NCI-H2029 treated with DMSO at 0.1 percent for 48 hours (cell line): ENCODE measurements at regions not wholly inside any gene's neighbourhood (a gene's known extent, or its start where the extent isn't known, plus 50 kb on each side); places are given as distances from the start of the nearest gene placed in this dataset.
"Not testable (repeated sequence)": the region's sequence is repeated elsewhere in the genome, so short reads cannot be mapped to it uniquely, and the experiment has no call there.

ENCODE experiments used
- DNase-seq: peaks from one replicate; lab custom pipeline; 2025; lab: John Stamatoyannopoulos, UW

GRCh38 chr4:97215409-97215941 is 927.8 kb downstream of the STPG2 start:
- DNase-seq: no peak

GRCh38 chr4:97216046-97216445 is 927.2 kb downstream of the STPG2 start:
- no peak for DNase-seq

GRCh38 chr4:97235521-97235920 is 907.8 kb downstream of the STPG2 start:
- no peak for DNase-seq

GRCh38 chr4:97238956-97239666 is 904.2 kb downstream of the STPG2 start:
- no peak for DNase-seq

GRCh38 chr4:97239667-97239997 is 903.6 kb downstream of the STPG2 start:
- no peak for DNase-seq

GRCh38 chr4:97252615-97253154 is 890.6 kb downstream of the STPG2 start:
- no peak for DNase-seq

- DNase-seq: no peak
Measured at GRCh38 chr4:97262769-97263168, 880.5 kb downstream of the STPG2 start.

GRCh38 chr4:97270051-97270450 is 873.2 kb downstream of the STPG2 start:
- no peak for DNase-seq

GRCh38 chr4:97279391-97279790 is 863.9 kb downstream of the STPG2 start:
- no peak for DNase-seq

- DNase-seq: no peak
Measured at GRCh38 chr4:97300561-97300960, 842.7 kb downstream of the STPG2 start.

- no peak for DNase-seq
Measured at GRCh38 chr4:97305351-97305750, 837.9 kb downstream of the STPG2 start.

- DNase-seq: no peak
Measured at GRCh38 chr4:97309121-97309520, 834.2 kb downstream of the STPG2 start.

GRCh38 chr4:97317201-97317600 is 826.1 kb downstream of the STPG2 start:
- DNase-seq: no peak

GRCh38 chr4:97317671-97318070 is 825.6 kb downstream of the STPG2 start:
- no peak for DNase-seq

- DNase-seq: not testable (repeated sequence)
Measured at GRCh38 chr4:97325751-97326150, 817.5 kb downstream of the STPG2 start.

GRCh38 chr4:97330917-97331316 is 812.4 kb downstream of the STPG2 start:
- DNase-seq: no peak

- no peak for DNase-seq
Measured at GRCh38 chr4:97334348-97334747, 808.9 kb downstream of the STPG2 start.

GRCh38 chr4:97349468-97350186 is 793.6 kb downstream of the STPG2 start:
- DNase-seq: no peak

GRCh38 chr4:97353876-97354275 is 789.4 kb downstream of the STPG2 start:
- DNase-seq: no peak

- no peak for DNase-seq
Measured at GRCh38 chr4:97359826-97360225, 783.5 kb downstream of the STPG2 start.

GRCh38 chr4:97360733-97361132 is 782.5 kb downstream of the STPG2 start:
- no peak for DNase-seq

GRCh38 chr4:97367878-97368277 is 775.4 kb downstream of the STPG2 start:
- DNase-seq: peak; percentile 89

- no peak for DNase-seq
Measured at GRCh38 chr4:97370568-97370967, 772.7 kb downstream of the STPG2 start.
